ENCODE measurements at regions not wholly inside any gene's neighbourhood (a gene's known extent, or its start where the extent isn't known, plus 50 kb on each side); places are given as distances from the start of the nearest gene placed in this dataset.
"Not testable (repeated sequence)": the region's sequence is repeated elsewhere in the genome, so short reads cannot be mapped to it uniquely, and the experiment has no call there.

GRCh38 chr14:27327095-27327494 is 729.3 kb upstream of the NOVA1 start:
- no peak overlapping the region for H3K4me3 Mint-ChIP-seq
- no peaks in the 10 kb centered on the region for H3K27me3 Mint-ChIP-seq
- H3K4me1 Mint-ChIP-seq, result no peaks in the 10 kb centered on the region
- no peak overlapping the region for H3K27ac Mint-ChIP-seq
- DNase-seq (no peak), ATAC-seq (no peak)
- H3K36me3 Mint-ChIP-seq (ENCODE audit: low read depth), result no peaks in the 10 kb centered on the region
- peaks cover 3% of the 10 kb centered on the region for H3K9me3 ChIP-seq (ENCODE audit: control insufficient read depth, low read length, poor library complexity, severe bottlenecking)

GRCh38 chr14:27338012-27338411 is 740.2 kb upstream of the NOVA1 start:
- no peak for DNase-seq
- no peaks in the 10 kb centered on the region for H3K4me1 Mint-ChIP-seq
- no peak overlapping the region for H3K27ac Mint-ChIP-seq
- H3K27me3 Mint-ChIP-seq, result no peaks in the 10 kb centered on the region
- H3K4me3 Mint-ChIP-seq, result no peak overlapping the region
- no peaks in the 10 kb centered on the region for H3K36me3 Mint-ChIP-seq (ENCODE audit: low read depth)
- no peaks in the 10 kb centered on the region for H3K9me3 ChIP-seq (ENCODE audit: control insufficient read depth, low read length, poor library complexity, severe bottlenecking)
- no peak for ATAC-seq

GRCh38 chr14:27363036-27363435 is 765.2 kb upstream of the NOVA1 start:
- not testable (repeated sequence) for H3K4me1 Mint-ChIP-seq; H3K27ac Mint-ChIP-seq; H3K36me3 Mint-ChIP-seq (ENCODE audit: low read depth); DNase-seq; H3K4me3 Mint-ChIP-seq; H3K27me3 Mint-ChIP-seq; ATAC-seq; H3K9me3 ChIP-seq (ENCODE audit: control insufficient read depth, low read length, poor library complexity, severe bottlenecking)

DNA sequence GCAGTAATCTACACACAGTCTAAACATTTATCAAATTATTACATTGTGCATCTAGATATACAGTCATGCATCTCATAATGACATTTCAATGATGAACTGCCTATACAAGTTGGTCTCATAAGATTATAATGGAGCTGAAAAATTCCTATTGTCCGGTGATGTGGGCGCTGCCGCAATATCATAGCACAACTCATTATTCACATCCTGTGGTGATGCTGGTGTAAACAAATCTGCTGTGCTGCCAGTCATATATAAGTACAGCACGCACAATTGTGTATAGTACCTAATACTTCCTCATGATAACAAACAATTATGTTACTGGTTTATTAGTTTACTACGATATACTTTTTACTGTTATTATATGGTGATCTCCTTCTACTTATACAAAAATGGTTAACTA is 768.8 kb upstream of the NOVA1 start:
- no peaks in the 10 kb centered on the region for H3K4me1 Mint-ChIP-seq
- no peak overlapping the region for H3K4me3 Mint-ChIP-seq
- H3K27me3 Mint-ChIP-seq, result no peaks in the 10 kb centered on the region
- DNase-seq (no peak), ATAC-seq (no peak)
- H3K36me3 Mint-ChIP-seq (ENCODE audit: low read depth), result no peaks in the 10 kb centered on the region
- H3K9me3 ChIP-seq (ENCODE audit: control insufficient read depth, low read length, poor library complexity, severe bottlenecking), result peaks cover 4% of the 10 kb centered on the region
- no peak overlapping the region for H3K27ac Mint-ChIP-seq

GRCh38 chr14:27367345-27367744 is 769.5 kb upstream of the NOVA1 start:
- no peaks in the 10 kb centered on the region for H3K4me1 Mint-ChIP-seq
- H3K27ac Mint-ChIP-seq, result no peak overlapping the region
- ATAC-seq (no peak), DNase-seq (no peak)
- H3K9me3 ChIP-seq (ENCODE audit: control insufficient read depth, low read length, poor library complexity, severe bottlenecking), result peaks cover 4% of the 10 kb centered on the region
- no peak overlapping the region for H3K4me3 Mint-ChIP-seq
- H3K27me3 Mint-ChIP-seq, result no peaks in the 10 kb centered on the region
- no peaks in the 10 kb centered on the region for H3K36me3 Mint-ChIP-seq (ENCODE audit: low read depth)

DNA sequence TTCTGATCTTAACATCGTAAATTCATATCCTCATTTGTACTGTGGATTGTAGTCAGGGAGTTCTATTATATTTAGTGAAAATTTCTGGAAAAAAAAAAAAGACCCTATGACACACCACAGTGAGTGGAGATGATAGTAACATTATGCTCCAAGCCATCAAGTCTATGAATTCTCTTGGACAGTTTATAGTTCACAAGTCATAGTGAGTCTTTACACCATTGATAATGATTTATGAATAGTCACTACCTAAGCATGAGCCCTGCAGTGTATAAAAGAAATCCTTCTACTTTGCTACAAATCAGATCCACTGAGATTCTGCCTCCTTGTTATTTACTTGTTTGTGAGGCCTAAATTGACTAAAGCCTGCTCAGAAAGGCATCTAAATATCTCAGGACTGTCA is 772.2 kb upstream of the NOVA1 start:
- Mint-ChIP-seq H3K36me3 (ENCODE audit: low read depth) (no peaks in the 10 kb centered on the region), H3K4me3 (no peak overlapping the region), H3K27ac (no peak overlapping the region), H3K4me1 (no peaks in the 10 kb centered on the region), H3K27me3 (no peaks in the 10 kb centered on the region)
- ATAC-seq (no peak), DNase-seq (no peak)
- peaks cover 4% of the 10 kb centered on the region for H3K9me3 ChIP-seq (ENCODE audit: control insufficient read depth, low read length, poor library complexity, severe bottlenecking)

DNA sequence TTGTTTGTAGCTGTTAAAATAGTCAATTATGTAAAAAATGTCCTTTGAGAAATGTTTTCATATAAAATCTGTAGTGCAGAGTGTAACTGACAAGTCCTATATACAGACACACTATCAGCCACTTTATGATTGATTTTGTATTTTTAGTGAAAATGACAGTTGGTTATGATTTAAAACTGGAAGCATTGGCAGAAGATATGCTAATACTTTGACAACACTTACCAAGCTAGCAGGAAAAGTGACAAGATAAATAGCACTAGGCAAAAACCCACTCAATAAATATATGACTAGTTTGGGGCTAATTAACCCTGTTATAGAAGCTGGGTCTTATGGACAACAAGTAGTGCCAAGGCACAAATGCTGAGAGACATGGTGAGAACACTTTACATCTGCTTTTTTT is 772.9 kb upstream of the NOVA1 start:
- H3K36me3 Mint-ChIP-seq (ENCODE audit: low read depth), result no peaks in the 10 kb centered on the region
- no peak overlapping the region for H3K27ac Mint-ChIP-seq
- H3K4me1 Mint-ChIP-seq, result no peaks in the 10 kb centered on the region

GRCh38 chr14:27371209-27371608 is 773.4 kb upstream of the NOVA1 start:
- Mint-ChIP-seq H3K27me3 (no peaks in the 10 kb centered on the region), H3K4me3 (no peak overlapping the region), H3K27ac (no peak overlapping the region), H3K36me3 (ENCODE audit: low read depth) (no peaks in the 10 kb centered on the region), H3K4me1 (no peaks in the 10 kb centered on the region)
- peaks cover 4% of the 10 kb centered on the region for H3K9me3 ChIP-seq (ENCODE audit: control insufficient read depth, low read length, poor library complexity, severe bottlenecking)
- no peak for ATAC-seq
- DNase-seq, result no peak

More for the DNA sequence above, 772.9 kb upstream of the NOVA1 start:
- Mint-ChIP-seq H3K4me3 (no peak overlapping the region), H3K27me3 (no peaks in the 10 kb centered on the region)
- ATAC-seq (no peak), DNase-seq (no peak)
- H3K9me3 ChIP-seq (ENCODE audit: control insufficient read depth, low read length, poor library complexity, severe bottlenecking), result peaks cover 6% of the 10 kb centered on the region

GRCh38 chr14:27371868-27372267 is 774.0 kb upstream of the NOVA1 start:
- Mint-ChIP-seq H3K27ac (no peak overlapping the region), H3K27me3 (no peaks in the 10 kb centered on the region), H3K4me3 (no peak overlapping the region), H3K36me3 (ENCODE audit: low read depth) (no peaks in the 10 kb centered on the region), H3K4me1 (no peaks in the 10 kb centered on the region)
- H3K9me3 ChIP-seq (ENCODE audit: control insufficient read depth, low read length, poor library complexity, severe bottlenecking), result peaks cover 3% of the 10 kb centered on the region
- no peak for DNase-seq
- no peak for ATAC-seq

GRCh38 chr14:27372771-27373170 is 774.9 kb upstream of the NOVA1 start:
- H3K36me3 Mint-ChIP-seq (ENCODE audit: low read depth), result no peaks in the 10 kb centered on the region
- H3K4me3 Mint-ChIP-seq, result no peak overlapping the region
- ATAC-seq, result no peak
- no peaks in the 10 kb centered on the region for H3K4me1 Mint-ChIP-seq
- DNase-seq, result no peak
- peaks cover 3% of the 10 kb centered on the region for H3K9me3 ChIP-seq (ENCODE audit: control insufficient read depth, low read length, poor library complexity, severe bottlenecking)
- H3K27ac Mint-ChIP-seq, result no peak overlapping the region
- no peaks in the 10 kb centered on the region for H3K27me3 Mint-ChIP-seq

DNA sequence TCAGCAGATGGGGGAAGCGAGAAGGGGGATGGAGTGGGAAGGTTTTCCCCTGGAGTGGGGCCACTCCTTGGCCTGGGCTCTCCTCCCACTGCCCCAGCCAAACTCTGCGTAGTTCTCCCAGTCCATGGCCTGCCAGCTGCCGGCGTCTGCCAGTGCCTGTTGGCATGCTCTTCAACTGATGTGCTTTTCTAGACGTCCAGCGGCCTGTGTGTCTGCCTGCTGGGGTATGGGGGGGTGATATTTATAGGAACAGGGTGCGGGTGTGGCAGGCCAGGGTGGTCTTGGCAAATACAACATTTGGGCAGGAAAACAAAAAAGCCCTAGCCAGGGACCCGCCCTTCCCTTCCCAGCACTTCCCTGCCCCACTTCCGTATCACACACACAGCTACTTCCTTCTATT is 786.3 kb upstream of the NOVA1 start:
- H3K4me3 Mint-ChIP-seq, result no peak overlapping the region
- no peaks in the 10 kb centered on the region for H3K36me3 Mint-ChIP-seq (ENCODE audit: low read depth)
- H3K9me3 ChIP-seq (ENCODE audit: control insufficient read depth, low read length, poor library complexity, severe bottlenecking), result no peaks in the 10 kb centered on the region
- DNase-seq (no peak), ATAC-seq (no peak)
- H3K27ac Mint-ChIP-seq, result no peak overlapping the region
- no peaks in the 10 kb centered on the region for H3K27me3 Mint-ChIP-seq
- no peaks in the 10 kb centered on the region for H3K4me1 Mint-ChIP-seq

DNA sequence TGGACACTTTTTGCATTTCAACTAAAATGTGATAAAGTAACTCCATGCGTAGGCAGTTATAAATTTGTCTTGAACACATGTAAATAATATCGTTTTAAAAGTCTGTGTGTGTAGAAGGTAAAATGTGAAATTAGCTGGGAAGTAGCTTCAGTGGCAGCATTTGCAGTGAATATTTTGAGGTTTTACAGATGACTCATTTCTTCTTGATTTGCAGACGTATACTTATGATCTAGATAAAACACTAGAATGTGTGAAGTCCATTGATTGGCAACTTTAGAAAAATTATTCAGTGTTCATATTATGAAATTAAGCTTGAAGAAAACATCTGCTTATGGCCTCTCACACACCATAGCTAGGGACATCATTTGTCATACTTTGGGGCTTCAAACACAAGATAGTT is 788.6 kb upstream of the NOVA1 start:
- no peak for ATAC-seq
- H3K27ac Mint-ChIP-seq, result no peak overlapping the region

DNA sequence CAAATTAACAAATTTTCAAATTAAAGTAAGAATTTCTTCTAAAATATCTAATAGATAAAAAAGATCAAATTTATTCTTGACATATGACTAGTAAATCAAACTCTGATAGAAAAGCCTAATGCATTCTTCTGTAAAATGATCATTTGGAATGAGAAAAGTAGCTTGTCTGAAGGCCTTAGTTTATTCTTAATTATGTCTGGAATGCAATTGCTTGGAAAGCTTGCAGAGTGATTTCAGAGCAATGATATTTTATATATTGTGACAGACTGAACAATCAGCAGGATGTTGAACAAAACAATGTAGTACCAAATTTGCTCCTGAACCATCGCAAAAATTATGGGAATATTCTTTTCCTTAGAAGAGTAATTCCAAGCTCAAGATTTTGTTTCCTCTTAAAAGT is 789.6 kb upstream of the NOVA1 start:
- ATAC-seq (no peak), DNase-seq (no peak)
- H3K9me3 ChIP-seq (ENCODE audit: control insufficient read depth, low read length, poor library complexity, severe bottlenecking), result peaks cover 2% of the 10 kb centered on the region
- H3K4me3 Mint-ChIP-seq, result no peak overlapping the region
- H3K27me3 Mint-ChIP-seq, result no peaks in the 10 kb centered on the region
- no peak overlapping the region for H3K27ac Mint-ChIP-seq
- H3K4me1 Mint-ChIP-seq, result no peaks in the 10 kb centered on the region
- H3K36me3 Mint-ChIP-seq (ENCODE audit: low read depth), result no peaks in the 10 kb centered on the region

More for the DNA sequence above, 788.6 kb upstream of the NOVA1 start:
- DNase-seq, result no peak
- Mint-ChIP-seq H3K4me3 (no peak overlapping the region), H3K4me1 (no peaks in the 10 kb centered on the region), H3K27me3 (no peaks in the 10 kb centered on the region), H3K36me3 (ENCODE audit: low read depth) (no peaks in the 10 kb centered on the region)
- no peaks in the 10 kb centered on the region for H3K9me3 ChIP-seq (ENCODE audit: control insufficient read depth, low read length, poor library complexity, severe bottlenecking)

GRCh38 chr14:27389402-27389801 is 791.6 kb upstream of the NOVA1 start:
- Mint-ChIP-seq H3K27ac (no peak overlapping the region), H3K4me1 (no peaks in the 10 kb centered on the region), H3K27me3 (no peaks in the 10 kb centered on the region), H3K36me3 (ENCODE audit: low read depth) (no peaks in the 10 kb centered on the region), H3K4me3 (no peak overlapping the region)
- ATAC-seq (no peak), DNase-seq (no peak)
- peaks cover 2% of the 10 kb centered on the region for H3K9me3 ChIP-seq (ENCODE audit: control insufficient read depth, low read length, poor library complexity, severe bottlenecking)

DNA sequence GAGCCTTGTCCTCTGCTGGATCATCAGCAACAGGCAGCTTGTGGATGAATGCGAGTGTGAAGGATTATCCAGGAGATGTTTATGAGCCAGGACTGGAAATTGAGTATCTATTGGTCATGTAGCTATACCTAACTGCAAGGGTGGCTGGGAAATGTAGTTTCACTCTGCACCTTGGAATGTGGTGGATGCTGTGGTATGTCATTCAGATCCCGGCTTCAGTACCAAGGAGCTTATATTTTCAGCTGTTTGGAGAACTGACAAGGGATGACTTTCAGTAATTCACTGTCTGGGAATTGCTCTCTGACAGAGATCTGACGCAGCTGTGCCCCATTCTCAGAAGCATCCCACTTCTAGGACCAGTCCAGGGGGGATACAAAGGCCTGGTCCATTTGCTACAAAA is 792.3 kb upstream of the NOVA1 start:
- H3K27ac Mint-ChIP-seq, result no peak overlapping the region
- H3K4me3 Mint-ChIP-seq, result no peak overlapping the region
- no peaks in the 10 kb centered on the region for H3K36me3 Mint-ChIP-seq (ENCODE audit: low read depth)
- ATAC-seq, result no peak
- peaks cover 2% of the 10 kb centered on the region for H3K9me3 ChIP-seq (ENCODE audit: control insufficient read depth, low read length, poor library complexity, severe bottlenecking)
- H3K27me3 Mint-ChIP-seq, result no peaks in the 10 kb centered on the region
- no peak for DNase-seq
- no peaks in the 10 kb centered on the region for H3K4me1 Mint-ChIP-seq

Data from T-helper 17 cell (primary cell).